Femur (tissue), 1 donor: ENCODE measurements at regions not wholly inside any gene's neighbourhood (a gene's known extent, or its start where the extent isn't known, plus 50 kb on each side); places are given as distances from the start of the nearest gene placed in this dataset.
"Not testable (repeated sequence)": the region's sequence is repeated elsewhere in the genome, so short reads cannot be mapped to it uniquely, and the experiment has no call there.

ENCODE experiments used
- DNase-seq: peaks from one replicate; pipeline ENCODE4 v3.0.0-alpha.2; 2017

GRCh38 chr13:64477146-64477545 is 2753.0 kb downstream of the PCDH9 start:
- DNase-seq: no peak

GRCh38 chr13:64476041-64476568 is 2754.0 kb downstream of the PCDH9 start:
- not testable (repeated sequence) for DNase-seq

- no peak for DNase-seq
Measured at GRCh38 chr13:64471916-64472315, 2758.2 kb downstream of the PCDH9 start.

- DNase-seq: no peak
Measured at GRCh38 chr13:64470751-64471150, 2759.4 kb downstream of the PCDH9 start.

GRCh38 chr13:64459778-64460177 is 2770.4 kb downstream of the PCDH9 start:
- DNase-seq: no peak

GRCh38 chr13:64457976-64458375 is 2772.2 kb downstream of the PCDH9 start:
- no peak for DNase-seq

- DNase-seq: no peak
Measured at GRCh38 chr13:64455124-64455523, 2775.0 kb downstream of the PCDH9 start.

GRCh38 chr13:64453831-64454230 is 2776.3 kb downstream of the PCDH9 start:
- no peak for DNase-seq

GRCh38 chr13:64446372-64446771 is 2783.8 kb downstream of the PCDH9 start:
- DNase-seq: no peak

- DNase-seq: no peak
Measured at GRCh38 chr13:64441740-64442139, 2788.4 kb downstream of the PCDH9 start.

- no peak for DNase-seq
Measured at GRCh38 chr13:64438084-64438483, 2792.1 kb downstream of the PCDH9 start.

GRCh38 chr13:64429691-64430090 is 2800.4 kb downstream of the PCDH9 start:
- DNase-seq: no peak

- no peak for DNase-seq
Measured at GRCh38 chr13:64428196-64428595, 2801.9 kb downstream of the PCDH9 start.

- DNase-seq: no peak
Measured at GRCh38 chr13:64423467-64423866, 2806.7 kb downstream of the PCDH9 start.

GRCh38 chr13:64420181-64420580 is 2810.0 kb downstream of the PCDH9 start:
- DNase-seq: no peak

- no peak for DNase-seq
Measured at GRCh38 chr13:64417581-64417980, 2812.6 kb downstream of the PCDH9 start.

GRCh38 chr13:64414381-64414780 is 2815.8 kb downstream of the PCDH9 start:
- no peak for DNase-seq

GRCh38 chr13:64413529-64413928 is 2816.6 kb downstream of the PCDH9 start:
- DNase-seq: no peak

GRCh38 chr13:64410276-64411053 is 2819.7 kb downstream of the PCDH9 start:
- DNase-seq: no peak

- no peak for DNase-seq
Measured at GRCh38 chr13:64397701-64398100, 2832.4 kb downstream of the PCDH9 start.

- DNase-seq: no peak
Measured at GRCh38 chr13:64377606-64378005, 2852.5 kb downstream of the PCDH9 start.

GRCh38 chr13:64371461-64371860 is 2858.7 kb downstream of the PCDH9 start:
- DNase-seq: no peak

- no peak for DNase-seq
Measured at GRCh38 chr13:64371045-64371444, 2859.1 kb downstream of the PCDH9 start.

- no peak for DNase-seq
Measured at GRCh38 chr13:64369121-64369520, 2861.0 kb downstream of the PCDH9 start.

GRCh38 chr13:64362564-64362963 is 2867.6 kb downstream of the PCDH9 start:
- no peak for DNase-seq
